Mucosa of descending colon (tissue), 3 donors: ENCODE measurements at regions not wholly inside any gene's neighbourhood (a gene's known extent, or its start where the extent isn't known, plus 50 kb on each side); places are given as distances from the start of the nearest gene placed in this dataset.

Experiments used
- ATAC-seq: fragments of 200-7000 bp; cut with Tn5 transposase; one replicate; pipeline ENCODE4 v1.9.1; 2020; ENCODE audit warnings: mild to moderate bottlenecking, moderate library complexity
- DNase-seq, 3 donors: peaks; one replicate each; pipeline ENCODE4 v3.0.0-alpha.2; 2020
- H3K36me3 ChIP-seq: fragments of 200-600 bp; one replicate; pipeline ENCODE4 v1.8.0; 2021; ENCODE audit warnings: low read depth, mild to moderate bottlenecking
- H3K4me1 ChIP-seq: fragments of 200-600 bp; one replicate; pipeline ENCODE4 v1.8.0; 2021; ENCODE audit warnings: low read depth, mild to moderate bottlenecking
- H3K4me3 ChIP-seq: fragments of 200-600 bp; one replicate; pipeline ENCODE4 v1.8.0; 2021; ENCODE audit warnings: mild to moderate bottlenecking
- H3K9me3 ChIP-seq: fragments of 200-600 bp; one replicate; pipeline ENCODE4 v1.8.0; 2021; ENCODE audit warnings: mild to moderate bottlenecking
- intact Hi-C, 2 donors: fragments of 100-400 bp; cut with DNase I in 1 of 2; cut with micrococcal nuclease in 1 of 2; formaldehyde crosslinking; loops; one replicate each; pipeline versions ENCODE4 v1.11.0 to v1.11.1; 2022; cut with DNase I, micrococcal nuclease
- TF ChIP-seq, protein P1 (sequence below): fragments of 200-600 bp; IDR thresholded peaks from one replicate; pipeline ENCODE4 v1.8.0; 2022; ENCODE audit warnings: antibody characterized with exemption, mild to moderate bottlenecking
- donor health status: DM: no; HTN: no; CAD: no; lungs with moderate emphysema.
- donor health status: DM: no; HTN: no; CAD: no.
- donor health status: DM: no; HTN: yes; CAD: no.

DNA sequence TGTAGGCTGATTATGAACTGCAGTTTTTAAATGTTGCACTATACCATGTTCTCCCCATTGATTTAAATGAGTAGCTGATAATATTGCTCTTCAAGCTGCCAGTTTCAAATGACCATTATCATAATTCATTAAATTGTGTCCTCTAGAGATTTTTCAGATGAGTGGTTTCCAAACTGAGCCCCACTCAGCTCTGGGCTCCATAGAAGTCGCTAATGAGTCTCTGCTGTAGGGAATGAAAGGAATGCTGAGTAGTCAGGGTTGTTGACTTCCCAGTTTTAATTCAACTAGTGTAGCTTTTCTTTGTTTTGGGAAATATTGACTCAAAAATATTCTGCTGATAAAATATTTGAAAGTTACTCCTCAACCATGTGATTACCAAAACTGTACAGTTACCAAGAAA lies 1081.1 kb downstream of the ARAP2 start:
- DNase-seq: no peak
- ATAC-seq: no peak
- Histone ChIP-seq H3K9me3 (peaks cover 7% of the 10 kb centered on the region), H3K36me3 (no peaks in the 10 kb centered on the region), H3K4me1 (no peaks in the 10 kb centered on the region), H3K4me3 (no peak overlapping the region)
- TF ChIP-seq, protein P1, sequence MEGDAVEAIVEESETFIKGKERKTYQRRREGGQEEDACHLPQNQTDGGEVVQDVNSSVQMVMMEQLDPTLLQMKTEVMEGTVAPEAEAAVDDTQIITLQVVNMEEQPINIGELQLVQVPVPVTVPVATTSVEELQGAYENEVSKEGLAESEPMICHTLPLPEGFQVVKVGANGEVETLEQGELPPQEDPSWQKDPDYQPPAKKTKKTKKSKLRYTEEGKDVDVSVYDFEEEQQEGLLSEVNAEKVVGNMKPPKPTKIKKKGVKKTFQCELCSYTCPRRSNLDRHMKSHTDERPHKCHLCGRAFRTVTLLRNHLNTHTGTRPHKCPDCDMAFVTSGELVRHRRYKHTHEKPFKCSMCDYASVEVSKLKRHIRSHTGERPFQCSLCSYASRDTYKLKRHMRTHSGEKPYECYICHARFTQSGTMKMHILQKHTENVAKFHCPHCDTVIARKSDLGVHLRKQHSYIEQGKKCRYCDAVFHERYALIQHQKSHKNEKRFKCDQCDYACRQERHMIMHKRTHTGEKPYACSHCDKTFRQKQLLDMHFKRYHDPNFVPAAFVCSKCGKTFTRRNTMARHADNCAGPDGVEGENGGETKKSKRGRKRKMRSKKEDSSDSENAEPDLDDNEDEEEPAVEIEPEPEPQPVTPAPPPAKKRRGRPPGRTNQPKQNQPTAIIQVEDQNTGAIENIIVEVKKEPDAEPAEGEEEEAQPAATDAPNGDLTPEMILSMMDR: no peak
- intact Hi-C loops: no loop called here

DNA sequence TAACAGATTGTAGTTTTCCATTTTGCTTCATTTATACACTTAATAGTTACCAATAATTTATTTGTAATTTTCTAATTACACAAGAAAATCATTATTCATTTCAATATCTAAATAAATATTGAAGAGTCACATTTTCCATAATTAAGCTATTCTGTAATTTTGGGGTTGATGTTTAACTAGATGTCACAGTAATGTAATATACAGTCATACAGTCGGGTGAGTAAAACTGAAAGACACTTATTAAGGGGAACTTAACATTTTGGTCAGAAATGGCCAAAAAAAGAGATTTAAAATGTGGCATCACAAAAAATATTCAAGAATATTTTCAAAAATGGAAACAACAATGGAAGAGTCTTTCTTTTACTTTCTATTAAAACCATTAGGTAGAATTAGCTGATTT lies 1080.3 kb downstream of the ARAP2 start:
- TF ChIP-seq, protein P1: no peak
- Histone ChIP-seq H3K4me3 (no peak overlapping the region), H3K4me1 (no peaks in the 10 kb centered on the region), H3K9me3 (peaks cover 7% of the 10 kb centered on the region), H3K36me3 (no peaks in the 10 kb centered on the region)
- intact Hi-C loops: no loop called here
- ATAC-seq (no peak), DNase-seq (no peak)

DNA sequence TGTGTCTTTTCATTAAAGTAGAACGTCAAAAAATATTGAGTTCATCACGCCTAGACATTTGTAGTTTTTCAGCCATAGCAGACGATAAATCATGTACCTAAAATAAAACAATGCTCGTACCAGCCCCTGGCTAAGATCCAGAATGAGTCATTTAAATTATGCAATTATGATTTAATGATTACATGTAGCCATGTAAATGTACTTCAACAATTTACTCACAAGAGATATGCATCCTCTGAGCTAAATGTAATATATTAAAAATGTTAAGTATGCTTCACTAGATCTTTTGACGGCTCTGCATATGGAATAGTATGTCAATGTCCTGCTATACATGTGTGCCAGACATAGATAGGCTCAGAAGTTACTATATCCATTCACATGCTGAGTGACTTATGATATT lies 1077.8 kb downstream of the ARAP2 start:
- no peak overlapping the region for H3K4me3 ChIP-seq
- no peaks in the 10 kb centered on the region for H3K4me1 ChIP-seq
- DNase-seq (no peak), ATAC-seq (no peak)
- H3K9me3 ChIP-seq: peaks cover 8% of the 10 kb centered on the region
- intact Hi-C loops: no loop called here
- TF ChIP-seq, protein P1: no peak
- H3K36me3 ChIP-seq: no peaks in the 10 kb centered on the region

DNA sequence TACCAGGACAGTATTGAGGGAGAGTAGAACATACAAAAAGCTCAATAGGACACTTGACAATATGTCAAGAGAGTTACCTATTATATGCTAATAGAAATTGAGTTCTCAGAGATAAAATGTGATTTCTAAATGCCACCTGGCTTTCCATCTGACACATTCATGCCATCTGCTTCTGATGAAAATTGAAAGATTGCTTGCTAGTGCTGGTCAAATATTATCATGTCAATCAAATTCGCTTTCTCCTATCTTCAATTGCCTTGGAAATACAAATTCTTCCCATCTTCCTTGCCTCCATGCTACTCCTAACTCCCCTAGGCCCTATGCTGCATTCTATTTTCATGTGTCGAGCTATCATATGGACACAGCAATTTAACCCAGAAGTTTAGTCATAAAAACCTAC lies 1076.9 kb downstream of the ARAP2 start:
- Histone ChIP-seq H3K9me3 (peaks cover 14% of the 10 kb centered on the region), H3K4me3 (no peak overlapping the region), H3K4me1 (no peaks in the 10 kb centered on the region), H3K36me3 (no peaks in the 10 kb centered on the region)
- TF ChIP-seq, protein P1: no peak
- intact Hi-C loops: no loop called here
- DNase-seq (no peak), ATAC-seq (no peak)

DNA sequence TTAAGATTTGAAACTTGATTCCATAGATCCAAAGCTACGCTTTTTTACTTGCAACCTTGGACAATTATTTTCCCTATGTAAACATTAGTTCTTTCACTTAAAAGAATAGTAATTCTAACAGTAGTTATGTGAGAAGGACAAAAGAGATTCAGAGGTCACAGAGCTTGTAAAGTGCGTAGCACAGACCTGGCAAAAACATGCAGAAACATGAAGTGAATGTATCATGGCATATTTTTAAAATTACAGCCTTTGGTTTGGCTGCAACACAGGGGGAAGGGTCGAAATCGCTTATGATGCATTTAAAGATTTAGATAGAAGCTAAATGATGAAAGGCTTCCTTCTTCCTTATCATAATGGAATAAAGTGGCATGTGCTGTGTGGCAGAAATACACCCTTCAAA lies 1068.8 kb downstream of the ARAP2 start:
- no peaks in the 10 kb centered on the region for H3K36me3 ChIP-seq
- DNase-seq (no peak), ATAC-seq (no peak)
- peaks cover 13% of the 10 kb centered on the region for H3K9me3 ChIP-seq
- no peaks in the 10 kb centered on the region for H3K4me1 ChIP-seq
- TF ChIP-seq, protein P1: no peak
- no peak overlapping the region for H3K4me3 ChIP-seq
- intact Hi-C loops: no loop called here

DNA sequence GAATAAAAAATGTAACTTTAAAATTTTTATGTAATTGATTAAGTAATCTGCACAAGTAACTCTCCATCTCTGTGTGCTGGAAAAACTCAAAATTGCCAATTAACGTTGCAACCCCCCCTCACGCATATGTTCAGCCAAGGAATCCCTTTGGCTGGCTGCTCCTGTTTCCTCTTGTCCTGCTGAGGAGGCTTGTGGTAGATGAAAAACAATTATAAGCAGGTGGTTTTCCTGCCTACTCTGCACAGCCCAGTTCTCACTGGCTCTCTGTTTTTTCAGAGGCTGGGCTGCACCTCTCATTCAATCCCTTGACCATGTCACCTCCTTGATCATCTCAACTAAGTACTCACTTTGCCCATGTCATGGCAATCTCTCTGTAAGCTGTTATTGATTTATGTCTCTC lies 1068.4 kb downstream of the ARAP2 start:
- intact Hi-C loops: no loop called here
- Histone ChIP-seq H3K36me3 (no peaks in the 10 kb centered on the region), H3K4me1 (no peaks in the 10 kb centered on the region), H3K4me3 (no peak overlapping the region), H3K9me3 (peaks cover 13% of the 10 kb centered on the region)
- ATAC-seq: no peak
- TF ChIP-seq, protein P1: no peak
- no peak for DNase-seq
